ENCODE measurements at regions not wholly inside any gene's neighbourhood (a gene's known extent, or its start where the extent isn't known, plus 50 kb on each side); places are given as distances from the start of the nearest gene placed in this dataset.
A peak's percentile ranks its signal among the peaks of the same experiment; 100 is the strongest.

DNA sequence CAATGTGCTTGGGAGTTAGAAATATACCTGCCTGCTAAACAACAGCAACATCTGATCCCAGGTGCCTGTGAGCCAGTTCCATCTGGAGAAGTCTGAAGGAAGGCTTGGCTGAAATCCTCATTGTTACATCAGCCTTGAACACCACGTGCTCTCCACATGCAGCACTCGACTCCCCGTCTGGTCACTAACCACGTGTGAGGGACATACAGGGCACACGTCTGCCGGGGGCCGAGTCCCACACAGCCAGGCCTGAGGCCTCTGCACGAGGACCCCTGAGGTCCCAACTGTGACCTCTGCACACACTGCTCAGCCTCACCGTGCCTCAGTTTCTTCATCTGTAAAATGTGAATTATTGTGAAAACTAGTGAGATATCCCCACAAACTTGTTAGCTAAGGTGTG lies 236.5 kb upstream of the SALL3 start:
- no peak for TF ChIP-seq CTCF (IDR thresholded peaks at IDR 0.05)
- TF ChIP-seq POLR2A (IDR thresholded peaks at IDR 0.05), result no peak
- no peak for TF ChIP-seq POLR2AphosphoS5 (IDR thresholded peaks at IDR 0.05)
- H3K9me3 ChIP-seq, result no peaks in the 10 kb centered on the region
- no peak overlapping the region for H3K27ac ChIP-seq
- H3K4me3 ChIP-seq, result no peak overlapping the region
- H3K4me1 ChIP-seq, result no peaks in the 10 kb centered on the region
- no peaks in the 10 kb centered on the region for H3K36me3 ChIP-seq
- peaks cover 0 to 4% of the 10 kb centered on the region in 2 donors for H3K27me3 ChIP-seq
- peak in 1 of 2 donors; percentile 9 for DNase-seq (ENCODE audit: low spot score in 2 of 2)
- intact Hi-C loops (cut with DNase I; ENCODE audit: low total_unique reads), result no loop called here

- Histone ChIP-seq H3K27me3 (no peaks in the 10 kb centered on the region), H3K9me3 (no peaks in the 10 kb centered on the region), H3K4me3 (no peak overlapping the region), H3K36me3 (no peaks in the 10 kb centered on the region), H3K4me1 (no peaks in the 10 kb centered on the region), H3K27ac (no peak overlapping the region)
- TF ChIP-seq POLR2A (IDR thresholded peaks at IDR 0.05), result no peak
- no peak for TF ChIP-seq POLR2AphosphoS5 (IDR thresholded peaks at IDR 0.05)
- no peak for TF ChIP-seq CTCF (IDR thresholded peaks at IDR 0.05)
- intact Hi-C loops (cut with DNase I; ENCODE audit: low total_unique reads), result no loop called here
- DNase-seq (ENCODE audit: low spot score in 2 of 2), result peak in 1 of 2 donors; percentile 31
These were observed 228.0 kb upstream of the SALL3 start for GRCh38 chr18:78751664-78752063.

GRCh38 chr18:78753240-78753639 lies 226.4 kb upstream of the SALL3 start:
- peak; percentile 14 to 38 for DNase-seq (ENCODE audit: low spot score in 2 of 2)

DNA sequence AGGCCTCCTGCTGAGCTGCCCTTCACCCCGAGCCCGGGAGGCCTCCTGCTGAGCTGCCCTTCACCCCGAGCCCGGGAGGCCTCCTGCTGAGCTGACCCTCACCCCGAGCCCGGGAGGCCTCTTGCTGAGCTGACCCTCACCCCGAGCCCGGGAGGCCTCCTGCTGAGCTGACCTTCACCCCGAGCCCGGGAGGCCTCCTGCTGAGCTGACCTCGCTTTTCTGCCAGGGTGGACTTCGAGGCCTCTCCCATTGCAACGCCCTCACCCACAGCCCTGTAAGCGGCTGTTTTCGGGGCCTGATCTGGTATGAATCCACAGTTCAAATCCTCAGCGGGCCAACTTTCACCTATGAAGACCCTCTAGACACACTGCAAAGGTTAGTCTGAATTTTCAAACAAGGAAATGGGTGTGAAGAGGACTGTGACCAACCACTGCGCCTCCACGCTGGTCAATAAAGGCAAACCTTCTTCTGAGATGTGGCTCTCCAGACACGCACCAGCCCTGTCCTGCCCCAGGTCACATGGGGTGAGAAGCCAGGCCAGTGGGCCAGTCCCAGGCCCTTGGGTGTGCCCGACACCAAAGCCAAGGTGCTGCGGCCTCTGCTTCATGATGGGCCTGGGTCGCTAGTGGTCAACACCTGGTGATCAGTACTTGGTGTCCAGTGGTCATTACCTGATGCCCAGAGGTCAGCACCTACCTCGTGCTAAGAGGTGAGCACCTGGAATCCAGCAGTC lies 225.1 kb upstream of the SALL3 start:
- H3K9me3 ChIP-seq, result no peaks in the 10 kb centered on the region
- H3K36me3 ChIP-seq, result no peaks in the 10 kb centered on the region
- TF ChIP-seq CTCF (IDR thresholded peaks at IDR 0.05), result no peak
- no peak for TF ChIP-seq POLR2AphosphoS5 (IDR thresholded peaks at IDR 0.05)
- no peak for TF ChIP-seq POLR2A (IDR thresholded peaks at IDR 0.05)
- no peak overlapping the region for H3K4me3 ChIP-seq
- no peaks in the 10 kb centered on the region for H3K4me1 ChIP-seq
- intact Hi-C loops (cut with DNase I; ENCODE audit: low total_unique reads), result no loop called here
- no peak overlapping the region for H3K27ac ChIP-seq
- peak; percentile 3 to 34 for DNase-seq (ENCODE audit: low spot score in 2 of 2)
- H3K27me3 ChIP-seq, result no peaks in the 10 kb centered on the region

More at GRCh38 chr18:78753240-78753639, 226.4 kb upstream of the SALL3 start:
- H3K4me1 ChIP-seq, result no peaks in the 10 kb centered on the region
- intact Hi-C loops (cut with DNase I; ENCODE audit: low total_unique reads), result no loop called here
- TF ChIP-seq POLR2A (IDR thresholded peaks at IDR 0.05), result no peak
- no peak for TF ChIP-seq CTCF (IDR thresholded peaks at IDR 0.05)
- no peak for TF ChIP-seq POLR2AphosphoS5 (IDR thresholded peaks at IDR 0.05)
- H3K9me3 ChIP-seq, result no peaks in the 10 kb centered on the region
- no peak overlapping the region for H3K27ac ChIP-seq
- no peak overlapping the region for H3K4me3 ChIP-seq
- no peaks in the 10 kb centered on the region for H3K36me3 ChIP-seq
- no peaks in the 10 kb centered on the region for H3K27me3 ChIP-seq

DNA sequence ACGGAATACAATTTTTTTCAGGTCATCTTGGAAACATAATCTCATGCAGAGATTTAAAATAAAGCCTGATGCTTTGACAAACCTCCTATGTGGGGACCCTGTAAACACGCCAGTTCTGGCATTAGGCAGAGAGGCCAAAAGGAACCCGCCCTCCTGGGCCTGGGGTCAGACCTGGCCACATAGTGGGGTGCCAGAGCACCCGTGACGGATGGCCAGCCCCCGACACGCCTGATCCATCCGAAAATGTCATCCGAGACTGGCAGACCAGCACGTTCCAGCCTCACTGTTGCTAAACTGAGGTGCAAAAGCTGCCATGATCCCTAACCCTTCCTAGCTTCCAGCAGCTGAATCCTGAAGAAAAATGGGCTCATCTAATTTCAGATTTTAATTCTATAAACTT lies 222.6 kb upstream of the SALL3 start:
- Histone ChIP-seq H3K36me3 (no peaks in the 10 kb centered on the region), H3K9me3 (no peaks in the 10 kb centered on the region), H3K4me1 (no peaks in the 10 kb centered on the region), H3K27me3 (no peaks in the 10 kb centered on the region), H3K4me3 (no peak overlapping the region), H3K27ac (no peak overlapping the region)
- intact Hi-C loops (cut with DNase I; ENCODE audit: low total_unique reads), result no loop called here
- no peak for TF ChIP-seq POLR2A (IDR thresholded peaks at IDR 0.05)
- TF ChIP-seq CTCF (IDR thresholded peaks at IDR 0.05), result no peak
- no peak for TF ChIP-seq POLR2AphosphoS5 (IDR thresholded peaks at IDR 0.05)
- peak; percentile 1 to 22 for DNase-seq (ENCODE audit: low spot score in 2 of 2)
